Activated CD4-positive, alpha-beta T cell treated with anti-CD3 and anti-CD28 coated beads, Interleukin-2, amount 50 U/mL, for 48 hours (primary cell): ENCODE measurements at regions not wholly inside any gene's neighbourhood (a gene's known extent, or its start where the extent isn't known, plus 50 kb on each side); places are given as distances from the start of the nearest gene placed in this dataset.

ENCODE experiments used
- DNase-seq, 2 experiments: peaks; one replicate each; pipeline ENCODE4 v3.0.0-alpha.2; 2020

DNA sequence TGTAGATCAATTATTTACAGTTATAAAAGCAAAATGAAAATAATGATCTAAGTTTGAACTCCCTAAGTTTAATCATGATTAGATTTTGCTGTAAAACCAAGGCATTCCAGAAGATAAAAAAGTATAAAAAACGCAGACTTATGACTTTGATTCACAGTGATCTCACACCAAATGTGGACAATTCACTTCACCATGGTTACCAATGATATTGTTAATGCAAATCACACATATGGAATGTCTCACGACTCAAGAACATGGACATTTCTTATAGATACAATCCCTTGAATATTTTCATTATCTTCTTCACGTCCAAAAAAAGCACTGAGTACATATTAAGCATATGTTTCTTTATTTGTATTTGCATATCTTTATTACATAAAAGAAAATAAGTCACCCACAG lies 1054.2 kb downstream of the NAALADL2 start:
- no peak for DNase-seq

GRCh38 chr3:175911937-175912336 lies 1052.8 kb downstream of the NAALADL2 start:
- DNase-seq: no peak

DNA sequence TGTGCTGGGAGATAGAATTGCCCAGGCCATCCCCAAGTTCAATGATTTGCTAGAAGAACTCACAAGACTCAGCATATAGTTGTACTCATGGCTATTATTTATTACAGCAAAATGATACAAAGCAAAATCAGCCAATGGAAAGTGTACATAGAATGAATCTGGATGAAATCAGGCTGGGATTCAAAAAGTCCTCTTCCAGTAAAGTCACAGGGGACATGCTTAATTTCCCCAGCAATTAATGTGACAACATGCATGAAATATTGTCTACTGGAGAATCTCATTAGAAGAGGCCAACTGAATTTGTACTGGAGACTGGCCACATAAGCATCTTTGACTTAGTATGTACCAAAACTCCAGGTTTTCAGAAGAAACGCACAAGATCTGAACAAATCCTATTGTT lies 1043.1 kb downstream of the NAALADL2 start:
- no peak for DNase-seq

DNA sequence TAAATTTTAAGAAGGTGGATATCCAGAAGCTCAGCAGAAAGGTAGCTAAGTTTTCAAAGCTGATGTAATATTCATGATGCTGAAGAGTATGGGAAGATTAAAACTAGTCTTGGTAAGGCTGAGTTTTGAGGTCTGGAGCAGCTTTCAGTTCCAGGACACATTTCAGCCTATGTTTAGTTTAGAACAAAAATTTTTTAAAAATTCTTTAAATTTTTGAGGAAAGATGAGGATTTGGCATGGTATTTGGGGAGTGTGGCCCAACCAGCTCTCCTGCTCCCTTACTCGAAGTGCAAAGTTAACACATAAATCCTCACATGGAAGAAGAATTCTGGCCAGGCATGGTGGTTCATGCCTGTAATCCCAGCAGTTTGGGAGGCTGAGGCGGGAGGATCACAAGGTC lies 1039.1 kb downstream of the NAALADL2 start:
- no peak for DNase-seq

- DNase-seq: no peak
Measured at GRCh38 chr3:175896655-175897054, 1037.5 kb downstream of the NAALADL2 start.

DNA sequence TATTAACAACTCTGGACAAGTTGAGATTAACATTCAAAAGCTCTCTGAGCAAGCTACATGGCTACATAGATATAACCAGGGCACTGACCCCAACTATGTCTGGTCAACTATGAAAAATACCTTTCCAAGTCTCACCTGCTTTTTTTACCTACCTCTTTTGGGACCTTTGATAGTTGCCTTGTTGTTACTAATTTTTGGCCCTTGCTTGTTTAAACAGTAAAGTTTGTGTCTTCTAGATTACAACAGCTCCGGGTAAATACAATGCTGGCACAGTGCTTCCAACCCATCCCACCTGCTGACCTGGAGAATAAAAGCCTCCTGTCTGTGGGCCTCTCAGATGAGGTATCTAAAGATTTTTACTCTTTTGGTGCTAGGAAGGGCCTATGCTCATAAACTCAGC lies 1036.6 kb downstream of the NAALADL2 start:
- no peak for DNase-seq

DNA sequence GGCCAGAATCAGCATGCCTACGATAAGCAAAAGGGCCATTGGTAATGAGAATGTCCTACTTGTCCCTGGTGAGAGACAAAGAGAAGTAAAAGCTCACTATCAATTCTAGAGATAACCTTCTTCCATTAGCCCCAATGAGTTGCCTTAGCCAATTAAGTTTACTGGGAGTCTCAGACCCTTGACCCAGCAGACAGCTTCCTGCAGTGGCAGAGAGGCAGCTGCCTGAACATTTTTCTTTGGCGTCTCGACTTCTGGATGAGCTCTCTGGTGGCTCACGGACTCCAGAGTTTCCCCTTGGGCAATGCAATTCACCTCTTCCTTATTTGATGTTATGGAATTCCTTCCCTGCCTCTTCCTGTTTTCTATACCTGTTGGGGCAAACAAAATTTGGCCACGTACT lies 1034.4 kb downstream of the NAALADL2 start:
- DNase-seq: no peak

- DNase-seq: no peak
Measured at GRCh38 chr3:175890066-175890465, 1030.9 kb downstream of the NAALADL2 start.

DNA sequence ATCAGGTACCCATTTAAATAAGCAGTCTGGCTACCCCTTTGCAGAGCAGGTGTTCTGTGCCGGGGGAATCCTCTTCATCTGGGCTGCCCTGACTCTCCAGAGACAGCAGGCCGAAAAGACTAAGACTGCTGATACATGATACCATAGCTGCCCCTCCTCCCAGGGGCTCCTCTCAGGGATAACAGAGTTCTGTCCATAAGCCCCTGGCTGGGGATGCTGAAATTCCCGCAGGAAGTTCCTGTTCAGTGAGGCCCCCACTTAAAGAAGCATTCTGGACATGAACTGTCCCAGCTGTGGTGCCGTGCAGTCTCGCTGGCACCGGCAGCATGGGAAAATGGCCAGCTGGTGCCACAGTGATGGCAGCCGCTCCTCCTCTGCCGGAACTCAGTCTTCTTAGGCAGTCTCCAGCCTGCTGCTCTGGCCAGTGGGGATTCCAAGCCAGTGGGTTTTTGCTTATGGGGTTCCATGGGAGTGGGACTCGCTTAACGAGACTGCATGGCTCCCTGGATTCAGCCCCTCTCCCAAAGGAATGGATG lies 1026.2 kb downstream of the NAALADL2 start:
- no peak for DNase-seq

- DNase-seq: no peak
Measured at GRCh38 chr3:175879417-175879816, 1020.3 kb downstream of the NAALADL2 start.

DNA sequence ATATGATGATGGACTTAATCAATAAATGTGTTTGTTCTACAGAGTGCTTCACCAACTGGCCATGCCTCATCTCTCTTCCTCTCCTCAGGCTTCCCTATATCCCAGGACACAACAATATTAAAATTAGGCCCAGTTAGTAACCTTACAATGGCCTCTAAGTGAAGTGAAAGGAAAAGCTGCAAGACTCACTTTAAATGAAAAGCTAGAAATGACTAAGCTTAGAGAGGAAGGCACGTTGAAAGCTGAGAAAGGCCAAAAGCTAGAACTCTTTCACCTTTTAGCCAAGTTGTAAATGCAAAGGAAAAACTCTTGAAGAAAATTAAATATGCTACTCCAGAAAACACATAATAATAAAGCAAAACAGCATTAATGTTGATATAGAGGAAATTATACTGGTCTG lies 1010.3 kb downstream of the NAALADL2 start:
- DNase-seq: no peak

GRCh38 chr3:175868626-175869025 lies 1009.5 kb downstream of the NAALADL2 start:
- no peak for DNase-seq

DNA sequence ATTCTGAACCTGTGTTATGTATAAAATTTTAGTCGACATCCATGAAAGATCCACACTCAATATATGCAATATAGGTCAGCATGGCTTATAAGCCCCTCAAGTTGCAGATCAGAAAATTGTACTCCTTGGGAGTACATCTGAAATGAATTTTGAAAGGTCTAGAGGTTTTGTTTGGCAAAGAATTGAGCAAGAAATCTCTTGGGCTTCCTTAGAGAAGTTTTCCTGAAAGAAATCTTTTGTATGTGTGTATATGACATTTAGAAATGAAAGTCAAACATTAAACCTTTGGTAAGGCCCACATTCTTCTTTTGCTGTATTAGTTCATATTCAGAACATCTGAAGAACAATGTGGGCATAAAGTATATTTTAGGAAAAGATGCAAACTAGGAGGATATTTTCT lies 1006.6 kb downstream of the NAALADL2 start:
- no peak for DNase-seq

GRCh38 chr3:175861916-175862315 lies 1002.8 kb downstream of the NAALADL2 start:
- no peak for DNase-seq
